Parathyroid adenoma (tissue), 2 donors: ENCODE measurements at regions not wholly inside any gene's neighbourhood (a gene's known extent, or its start where the extent isn't known, plus 50 kb on each side); places are given as distances from the start of the nearest gene placed in this dataset.

Experiments
- H2AFZ ChIP-seq: fragments of 300-600 bp; sonication (generic); one replicate; pipeline ENCODE4 v1.7.0; 2017; ENCODE audit warnings: antibody characterized with exemption, mild to moderate bottlenecking
- H3K27ac ChIP-seq: fragments of 300-600 bp; sonication (generic); one replicate; pipeline ENCODE4 v1.7.0; 2017
- H3K27me3 ChIP-seq: fragments of 300-600 bp; sonication (generic); one replicate; pipeline ENCODE4 v1.7.0; 2017; ENCODE audit warnings: low read length; ENCODE audit not compliant: control insufficient read depth, insufficient read depth
- H3K36me3 ChIP-seq: fragments of 300-600 bp; sonication (generic); one replicate; pipeline ENCODE4 v1.7.0; 2017; ENCODE audit warnings: low read length; ENCODE audit not compliant: control insufficient read depth, insufficient read depth
- H3K4me1 ChIP-seq: fragments of 300-600 bp; sonication (generic); one replicate; pipeline ENCODE4 v1.7.0; 2017; ENCODE audit warnings: control low read depth
- H3K4me2 ChIP-seq: fragments of 300-600 bp; sonication (generic); one replicate; pipeline ENCODE4 v1.7.0; 2017; ENCODE audit warnings: low read length
- H3K4me3 ChIP-seq: fragments of 300-600 bp; sonication (generic); one replicate; pipeline ENCODE4 v1.7.0; 2017; ENCODE audit warnings: low read depth, low read length
- H3K79me2 ChIP-seq: fragments of 300-600 bp; sonication (generic); one replicate; pipeline ENCODE4 v1.7.0; 2017; ENCODE audit warnings: control low read depth
- H3K9ac ChIP-seq: fragments of 300-600 bp; sonication (generic); one replicate; pipeline ENCODE4 v1.7.0; 2017; ENCODE audit warnings: mild to moderate bottlenecking
- H3K9me3 ChIP-seq: fragments of 300-600 bp; sonication (generic); one replicate; pipeline ENCODE4 v1.7.0; 2017; ENCODE audit warnings: low read length; ENCODE audit not compliant: control insufficient read depth
- CTCF ChIP-seq: fragments of 300-600 bp; sonication (generic); IDR thresholded peaks from one replicate; pipeline ENCODE4 v1.7.0; 2017; ENCODE audit warnings: antibody characterized with exemption, mild to moderate bottlenecking
- donor health status: primary hyperparathyroidism.

GRCh38 chr13:40469581-40470310 lies 196.7 kb downstream of the FOXO1 start:
- Histone ChIP-seq H3K4me2 (no peak overlapping the region), H2AFZ (no peak overlapping the region), H3K9me3 (no peaks in the 10 kb centered on the region), H3K4me3 (no peak overlapping the region), H3K36me3 (no peaks in the 10 kb centered on the region), H3K9ac (no peak overlapping the region), H3K79me2 (no peaks in the 10 kb centered on the region), H3K4me1 (no peaks in the 10 kb centered on the region), H3K27ac (no peak overlapping the region), H3K27me3 (no peaks in the 10 kb centered on the region)
- no peak for TF ChIP-seq CTCF

GRCh38 chr13:40470660-40471059 lies 195.8 kb downstream of the FOXO1 start:
- no peaks in the 10 kb centered on the region for H3K27me3 ChIP-seq
- H3K4me3 ChIP-seq: no peak overlapping the region
- H3K36me3 ChIP-seq: no peaks in the 10 kb centered on the region
- no peak overlapping the region for H3K27ac ChIP-seq
- H2AFZ ChIP-seq: no peak overlapping the region
- no peak for TF ChIP-seq CTCF
- no peaks in the 10 kb centered on the region for H3K4me1 ChIP-seq
- H3K9ac ChIP-seq: no peak overlapping the region
- no peaks in the 10 kb centered on the region for H3K79me2 ChIP-seq
- no peaks in the 10 kb centered on the region for H3K9me3 ChIP-seq
- no peak overlapping the region for H3K4me2 ChIP-seq

- Histone ChIP-seq H3K27ac (no peak overlapping the region), H3K4me2 (no peak overlapping the region), H3K4me1 (no peaks in the 10 kb centered on the region), H3K9me3 (no peaks in the 10 kb centered on the region), H3K4me3 (no peak overlapping the region), H3K27me3 (no peaks in the 10 kb centered on the region), H2AFZ (no peak overlapping the region), H3K9ac (no peak overlapping the region), H3K36me3 (no peaks in the 10 kb centered on the region), H3K79me2 (no peaks in the 10 kb centered on the region)
- no peak for TF ChIP-seq CTCF
Observed at GRCh38 chr13:40471076-40471475, 195.4 kb downstream of the FOXO1 start.

GRCh38 chr13:40471911-40472310 lies 194.5 kb downstream of the FOXO1 start:
- Histone ChIP-seq H2AFZ (no peak overlapping the region), H3K4me2 (no peak overlapping the region), H3K9me3 (no peaks in the 10 kb centered on the region), H3K79me2 (no peaks in the 10 kb centered on the region), H3K36me3 (no peaks in the 10 kb centered on the region), H3K9ac (no peak overlapping the region), H3K27ac (no peak overlapping the region), H3K27me3 (no peaks in the 10 kb centered on the region), H3K4me3 (no peak overlapping the region), H3K4me1 (no peaks in the 10 kb centered on the region)
- no peak for TF ChIP-seq CTCF
